B cell (primary cell): ENCODE measurements at regions not wholly inside any gene's neighbourhood (a gene's known extent, or its start where the extent isn't known, plus 50 kb on each side); places are given as distances from the start of the nearest gene placed in this dataset.

Experiments used
- ATAC-seq: fragments of 200-7000 bp; cut with Tn5 transposase; one replicate; pipeline ENCODE4 v1.10.0; 2021; ENCODE audit warnings: low read depth, mild to moderate bottlenecking, moderate number of reproducible peaks, moderate library complexity
- CTCF ChIA-PET: fragments of 350-600 bp; sonication (Branson Sonifier 250); formaldehyde crosslinking; loops from one replicate; lab custom pipeline; 2021; ENCODE audit warnings: antibody characterized with exemption, inconsistent platforms; lab: Charles Lee
- POLR2A ChIA-PET: fragments of 350-600 bp; sonication (Branson Sonifier 250); formaldehyde crosslinking; loops from one replicate; lab custom pipeline; 2021; ENCODE audit warnings: antibody characterized with exemption; lab: Charles Lee
- DNase-seq: peaks from one replicate; pipeline ENCODE4 v3.0.0; 2013
- H2AFZ ChIP-seq: 2 replicates; pipeline ENCODE4 v1.6.1; 2012; ENCODE audit warnings: mild to moderate bottlenecking, low read depth, low read length; ENCODE audit not compliant: insufficient read depth, poor library complexity, severe bottlenecking
- H3K27ac ChIP-seq, 2 donors: 1 replicate in 1 of 2; 2 replicates in 1 of 2; pipeline ENCODE4 v1.5.1; 2012 to 2013; ENCODE audit warnings: low read length in 2 of 2, mild to moderate bottlenecking in 2 of 2, moderate library complexity in 1 of 2
- H3K27me3 ChIP-seq, 4 experiments: fragments of 200-600 bp in 1 of 4; sonication (generic) in 1 of 4; replicated peaks in 1 of 4; 1 replicate in 2 of 4; 2 replicates in 2 of 4; pipeline versions ENCODE4 v1.6.1 to v1.7.0; 2013 to 2016; ENCODE audit warnings: low read length in 3 of 4, mild to moderate bottlenecking in 2 of 4, mixed read lengths in 1 of 4, moderate library complexity in 1 of 4; ENCODE audit not compliant: insufficient read depth in 4 of 4, control insufficient read depth in 3 of 4; ENCODE audit errors: control extremely low read depth in 1 of 4
- H3K36me3 ChIP-seq, 2 experiments: replicated peaks in 1 of 2; 1 replicate in 1 of 2; 2 replicates in 1 of 2; pipeline versions ENCODE4 v1.6.1 to v1.7.1; 2013; ENCODE audit warnings: low read length in 1 of 2; ENCODE audit not compliant: insufficient read depth in 2 of 2, control insufficient read depth in 1 of 2; ENCODE audit errors: control extremely low read depth in 1 of 2, extremely low read depth in 1 of 2
- H3K4me1 ChIP-seq, 2 donors: fragments of 200-600 bp in 1 of 2; sonication (generic) in 1 of 2; 1 replicate in 1 of 2; 2 replicates in 1 of 2; pipeline versions ENCODE4 v1.5.1 to v1.6.1; 2013 to 2017; ENCODE audit warnings: low read length in 2 of 2; ENCODE audit not compliant: control insufficient read depth in 2 of 2, insufficient read depth in 2 of 2
- H3K4me2 ChIP-seq: replicated peaks from 2 replicates; pipeline ENCODE3; 2012; ENCODE audit warnings: mild to moderate bottlenecking, low read depth, low read length; ENCODE audit not compliant: poor library complexity, severe bottlenecking
- H3K4me3 ChIP-seq, 5 experiments: fragments of 200-600 bp in 1 of 5; sonication (generic) in 1 of 5; 1 replicate in 3 of 5; 2 replicates in 2 of 5; pipeline versions ENCODE4 v1.5.1 to v1.7.0; 2011 to 2016; ENCODE audit warnings: low read length in 4 of 5, mild to moderate bottlenecking in 4 of 5, low read depth in 2 of 5, control low read depth in 1 of 5, moderate library complexity in 1 of 5; ENCODE audit not compliant: insufficient read depth in 1 of 5; ENCODE audit errors: control extremely low read depth in 1 of 5, extremely low read depth in 1 of 5
- H3K79me2 ChIP-seq: fragments of 200-600 bp; sonication (generic); one replicate; pipeline ENCODE4 v1.6.0; 2016; ENCODE audit warnings: low read length; ENCODE audit not compliant: control insufficient read depth, insufficient read depth
- H3K9ac ChIP-seq: fragments of 200-600 bp; sonication (generic); 2 replicates; pipeline ENCODE4 v1.6.1; 2017; ENCODE audit warnings: mild to moderate bottlenecking, low read length, moderate library complexity
- H3K9me3 ChIP-seq, 3 donors: one replicate each; pipeline versions ENCODE4 v1.6.1 to v1.7.1; 2013; ENCODE audit warnings: low read length in 2 of 3; ENCODE audit not compliant: control insufficient read depth in 2 of 3, insufficient read depth in 1 of 3; ENCODE audit errors: control extremely low read depth in 1 of 3
- H4K20me1 ChIP-seq: 2 replicates; pipeline ENCODE4 v1.6.0; 2012; ENCODE audit warnings: mild to moderate bottlenecking, low read length; ENCODE audit not compliant: insufficient read depth, control insufficient read depth, poor library complexity, severe bottlenecking
- H3K27ac Mint-ChIP-seq: one replicate; pipeline ENCODE4 v1.8.0; 2021; ENCODE audit warnings: mixed read lengths
- H3K27me3 Mint-ChIP-seq: one replicate; pipeline ENCODE4 v1.8.0; 2021; ENCODE audit warnings: mixed read lengths
- H3K4me1 Mint-ChIP-seq: one replicate; pipeline ENCODE4 v1.8.0; 2021; ENCODE audit warnings: mixed read lengths
- H3K4me3 Mint-ChIP-seq: one replicate; pipeline ENCODE4 v1.8.0; 2021; ENCODE audit warnings: mixed read lengths
- H3K9me3 Mint-ChIP-seq: one replicate; pipeline ENCODE4 v1.8.0; 2022; ENCODE audit warnings: mixed read lengths; ENCODE audit not compliant: insufficient read depth
- EZH2 ChIP-seq: IDR thresholded peaks from 2 replicates; pipeline ENCODE4 v1.6.1; 2012; ENCODE audit warnings: borderline replicate concordance, low read depth, mild to moderate bottlenecking, moderate library complexity, low read length; ENCODE audit not compliant: insufficient read depth, poor library complexity, severe bottlenecking
- WGBS: methylation state at CpG from one replicate; pipeline ENCODE4 v1.1.5; 2013; ENCODE audit warnings: missing lambda C conversion rate; ENCODE audit not compliant: insufficient coverage; 5-methylcytosine and 5-hydroxymethylcytosine counted together
- intact Hi-C: fragments of 100-400 bp; cut with micrococcal nuclease; formaldehyde crosslinking; loops from one replicate; pipeline ENCODE4 v1.10.0; 2022
- TF ChIP-seq, protein P1 (sequence below): fragments of 200-600 bp; IDR thresholded peaks from one replicate; pipeline ENCODE4 v1.8.0; 2022; ENCODE audit warnings: antibody characterized with exemption, mild to moderate bottlenecking

GRCh38 chr2:104572834-104573233 is 281.1 kb upstream of the POU3F3 start:
- ChIA-PET CTCF (no interaction called here), POLR2A (no interaction called here)
- no peaks in the 10 kb centered on the region for H3K27me3 Mint-ChIP-seq
- no peak overlapping the region for H3K27ac ChIP-seq
- no peaks in the 10 kb centered on the region for H3K9me3 Mint-ChIP-seq
- no peaks in the 10 kb centered on the region for H3K27me3 ChIP-seq
- H3K4me1 ChIP-seq: no peaks in the 10 kb centered on the region
- DNase-seq (no peak), ATAC-seq (no peak)
- H4K20me1 ChIP-seq: no peaks in the 10 kb centered on the region
- H2AFZ ChIP-seq: no peak overlapping the region
- intact Hi-C loops: no loop called here
- H3K4me1 Mint-ChIP-seq: no peaks in the 10 kb centered on the region
- no peak overlapping the region for H3K4me3 Mint-ChIP-seq
- H3K9me3 ChIP-seq: no peaks in the 10 kb centered on the region
- H3K27ac Mint-ChIP-seq: no peak overlapping the region
- no peaks in the 10 kb centered on the region for H3K36me3 ChIP-seq
- H3K79me2 ChIP-seq: no peaks in the 10 kb centered on the region
- no peak overlapping the region for H3K4me2 ChIP-seq
- H3K9ac ChIP-seq: no peak overlapping the region
- TF ChIP-seq, protein P1, sequence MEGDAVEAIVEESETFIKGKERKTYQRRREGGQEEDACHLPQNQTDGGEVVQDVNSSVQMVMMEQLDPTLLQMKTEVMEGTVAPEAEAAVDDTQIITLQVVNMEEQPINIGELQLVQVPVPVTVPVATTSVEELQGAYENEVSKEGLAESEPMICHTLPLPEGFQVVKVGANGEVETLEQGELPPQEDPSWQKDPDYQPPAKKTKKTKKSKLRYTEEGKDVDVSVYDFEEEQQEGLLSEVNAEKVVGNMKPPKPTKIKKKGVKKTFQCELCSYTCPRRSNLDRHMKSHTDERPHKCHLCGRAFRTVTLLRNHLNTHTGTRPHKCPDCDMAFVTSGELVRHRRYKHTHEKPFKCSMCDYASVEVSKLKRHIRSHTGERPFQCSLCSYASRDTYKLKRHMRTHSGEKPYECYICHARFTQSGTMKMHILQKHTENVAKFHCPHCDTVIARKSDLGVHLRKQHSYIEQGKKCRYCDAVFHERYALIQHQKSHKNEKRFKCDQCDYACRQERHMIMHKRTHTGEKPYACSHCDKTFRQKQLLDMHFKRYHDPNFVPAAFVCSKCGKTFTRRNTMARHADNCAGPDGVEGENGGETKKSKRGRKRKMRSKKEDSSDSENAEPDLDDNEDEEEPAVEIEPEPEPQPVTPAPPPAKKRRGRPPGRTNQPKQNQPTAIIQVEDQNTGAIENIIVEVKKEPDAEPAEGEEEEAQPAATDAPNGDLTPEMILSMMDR: no peak
- WGBS: 70% methylated on average over 3 of the region's 4 CpGs
- no peak overlapping the region for H3K4me3 ChIP-seq

- no peaks in the 10 kb centered on the region for H3K27me3 ChIP-seq
- H4K20me1 ChIP-seq: no peaks in the 10 kb centered on the region
- Mint-ChIP-seq H3K27ac (no peak overlapping the region), H3K9me3 (no peaks in the 10 kb centered on the region), H3K27me3 (no peaks in the 10 kb centered on the region), H3K4me1 (no peaks in the 10 kb centered on the region), H3K4me3 (no peak overlapping the region)
- ATAC-seq (no peak), DNase-seq (no peak)
- intact Hi-C loops: no loop called here
- TF ChIP-seq EZH2: no peak
- TF ChIP-seq, protein P1: no peak
- no peaks in the 10 kb centered on the region for H3K79me2 ChIP-seq
- H3K4me3 ChIP-seq: no peak overlapping the region
- no peak overlapping the region for H3K4me2 ChIP-seq
- H3K36me3 ChIP-seq: no peaks in the 10 kb centered on the region
- H3K4me1 ChIP-seq: no peaks in the 10 kb centered on the region
- POLR2A ChIA-PET: no interaction called here
- H3K9ac ChIP-seq: no peak overlapping the region
- WGBS: 81% methylated on average over 7 of the region's 7 CpGs
- H3K9me3 ChIP-seq: no peaks in the 10 kb centered on the region
- H2AFZ ChIP-seq: no peak overlapping the region
- CTCF ChIA-PET: no interaction called here
- no peak overlapping the region for H3K27ac ChIP-seq
These were observed 279.5 kb upstream of the POU3F3 start for GRCh38 chr2:104574367-104574766.
